ENCODE measurements at regions not wholly inside any gene's neighbourhood (a gene's known extent, or its start where the extent isn't known, plus 50 kb on each side); places are given as distances from the start of the nearest gene placed in this dataset.

- H3K79me2 ChIP-seq (replicated peaks; ENCODE audit: insufficient read depth, low read length) = no peaks in the 10 kb centered on the region
- TF ChIP-seq EP300 (conservative IDR thresholded peaks at IDR 0.05; ENCODE audit: poor library complexity, severe bottlenecking) (no peak), EZH2 (IDR thresholded peaks at IDR 0.05; ENCODE audit: borderline replicate concordance, insufficient read depth, low read length, poor library complexity, severe bottlenecking) (no peak), RAD21 (conservative IDR thresholded peaks at IDR 0.05) (no peak), POLR2AphosphoS5 (IDR thresholded peaks at IDR 0.05) (no peak), TAF1 (IDR thresholded peaks at IDR 0.05; ENCODE audit: low read depth) (no peak), SMC3 (conservative IDR thresholded peaks at IDR 0.05; ENCODE audit: poor library complexity) (no peak), CTCF (IDR thresholded peaks at IDR 0.05; ENCODE audit: poor library complexity, severe bottlenecking) (no peak), MXI1 (conservative IDR thresholded peaks at IDR 0.05; ENCODE audit: poor library complexity, severe bottlenecking) (no peak)
- TF ChIP-seq, protein P1, sequence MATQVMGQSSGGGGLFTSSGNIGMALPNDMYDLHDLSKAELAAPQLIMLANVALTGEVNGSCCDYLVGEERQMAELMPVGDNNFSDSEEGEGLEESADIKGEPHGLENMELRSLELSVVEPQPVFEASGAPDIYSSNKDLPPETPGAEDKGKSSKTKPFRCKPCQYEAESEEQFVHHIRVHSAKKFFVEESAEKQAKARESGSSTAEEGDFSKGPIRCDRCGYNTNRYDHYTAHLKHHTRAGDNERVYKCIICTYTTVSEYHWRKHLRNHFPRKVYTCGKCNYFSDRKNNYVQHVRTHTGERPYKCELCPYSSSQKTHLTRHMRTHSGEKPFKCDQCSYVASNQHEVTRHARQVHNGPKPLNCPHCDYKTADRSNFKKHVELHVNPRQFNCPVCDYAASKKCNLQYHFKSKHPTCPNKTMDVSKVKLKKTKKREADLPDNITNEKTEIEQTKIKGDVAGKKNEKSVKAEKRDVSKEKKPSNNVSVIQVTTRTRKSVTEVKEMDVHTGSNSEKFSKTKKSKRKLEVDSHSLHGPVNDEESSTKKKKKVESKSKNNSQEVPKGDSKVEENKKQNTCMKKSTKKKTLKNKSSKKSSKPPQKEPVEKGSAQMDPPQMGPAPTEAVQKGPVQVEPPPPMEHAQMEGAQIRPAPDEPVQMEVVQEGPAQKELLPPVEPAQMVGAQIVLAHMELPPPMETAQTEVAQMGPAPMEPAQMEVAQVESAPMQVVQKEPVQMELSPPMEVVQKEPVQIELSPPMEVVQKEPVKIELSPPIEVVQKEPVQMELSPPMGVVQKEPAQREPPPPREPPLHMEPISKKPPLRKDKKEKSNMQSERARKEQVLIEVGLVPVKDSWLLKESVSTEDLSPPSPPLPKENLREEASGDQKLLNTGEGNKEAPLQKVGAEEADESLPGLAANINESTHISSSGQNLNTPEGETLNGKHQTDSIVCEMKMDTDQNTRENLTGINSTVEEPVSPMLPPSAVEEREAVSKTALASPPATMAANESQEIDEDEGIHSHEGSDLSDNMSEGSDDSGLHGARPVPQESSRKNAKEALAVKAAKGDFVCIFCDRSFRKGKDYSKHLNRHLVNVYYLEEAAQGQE (IDR thresholded peaks at IDR 0.05; ENCODE audit: borderline replicate concordance) = no peak
These were observed 78.4 kb upstream of the NUDT4 start for GRCh38 chr12:93299262-93299846.

GRCh38 chr12:93300611-93301021 lies 77.1 kb upstream of the NUDT4 start:
- no peak for TF ChIP-seq SMC3 (conservative IDR thresholded peaks at IDR 0.05; ENCODE audit: poor library complexity)
- TF ChIP-seq POLR2AphosphoS5 (IDR thresholded peaks at IDR 0.05) = no peak
- TF ChIP-seq TAF1 (IDR thresholded peaks at IDR 0.05; ENCODE audit: low read depth) = no peak
- TF ChIP-seq MXI1 (conservative IDR thresholded peaks at IDR 0.05; ENCODE audit: poor library complexity, severe bottlenecking) = no peak
- no peak for TF ChIP-seq EP300 (conservative IDR thresholded peaks at IDR 0.05; ENCODE audit: poor library complexity, severe bottlenecking)
- TF ChIP-seq CTCF (IDR thresholded peaks at IDR 0.05; ENCODE audit: poor library complexity, severe bottlenecking) = no peak
- no peak for TF ChIP-seq RAD21 (conservative IDR thresholded peaks at IDR 0.05)

More at GRCh38 chr12:93299262-93299846, 78.4 kb upstream of the NUDT4 start:
- Histone ChIP-seq H3F3A (ENCODE audit: insufficient read depth, low read length, poor library complexity, severe bottlenecking) (no peaks in the 10 kb centered on the region), H3K9ac (ENCODE audit: low read length) (no peak overlapping the region), H2AFZ (ENCODE audit: low read depth, low read length) (no peak overlapping the region), H3K36me3 (ENCODE audit: insufficient read depth, low read length) (no peaks in the 10 kb centered on the region), H3K27me3 (ENCODE audit: insufficient read depth, low read depth, low read length) (no peaks in the 10 kb centered on the region), H3K27ac (ENCODE audit: low read length) (no peak overlapping the region), H3K9me2 (ENCODE audit: insufficient read depth, low read length) (no peaks in the 10 kb centered on the region), H3K4me2 (ENCODE audit: low read length) (no peak overlapping the region), H4K20me1 (ENCODE audit: insufficient read depth) (no peaks in the 10 kb centered on the region), H3K4me3 (ENCODE audit: low read length) (no peak overlapping the region), H3K9me3 (ENCODE audit: low read length) (no peaks in the 10 kb centered on the region)

More at GRCh38 chr12:93300611-93301021, 77.1 kb upstream of the NUDT4 start:
- Histone ChIP-seq H3K4me2 (ENCODE audit: low read length) (no peak overlapping the region), H3K9me3 (ENCODE audit: low read length) (no peaks in the 10 kb centered on the region), H3K4me3 (ENCODE audit: low read length) (no peak overlapping the region), H3K27me3 (ENCODE audit: insufficient read depth, low read depth, low read length) (no peaks in the 10 kb centered on the region), H3K36me3 (ENCODE audit: insufficient read depth, low read length) (no peaks in the 10 kb centered on the region), H3F3A (ENCODE audit: insufficient read depth, low read length, poor library complexity, severe bottlenecking) (no peaks in the 10 kb centered on the region), H3K27ac (ENCODE audit: low read length) (no peak overlapping the region), H4K20me1 (ENCODE audit: insufficient read depth) (no peaks in the 10 kb centered on the region), H3K9ac (ENCODE audit: low read length) (no peak overlapping the region), H2AFZ (ENCODE audit: low read depth, low read length) (no peak overlapping the region), H3K79me2 (replicated peaks; ENCODE audit: insufficient read depth, low read length) (no peaks in the 10 kb centered on the region), H3K9me2 (ENCODE audit: insufficient read depth, low read length) (no peaks in the 10 kb centered on the region)

All from neural cell (in vitro differentiated cells).